ENCODE measurements at regions not wholly inside any gene's neighbourhood (a gene's known extent, or its start where the extent isn't known, plus 50 kb on each side); places are given as distances from the start of the nearest gene placed in this dataset.

GRCh38 chr6:166056637-166057036 lies 111.0 kb downstream of the TBXT start:
- in situ Hi-C loops (cut with MboI; ENCODE audit: low sequenced_read_pairs) (no loop called here), intact Hi-C loops (cut with micrococcal nuclease) (loop anchor here (5.0 kb wide), 1 partner anchor 39 kb away; no protein-coding TSS in a partner anchor), dilution Hi-C loops (cut with HindIII; ENCODE audit: low sequenced_read_pairs, unreplicated experiment) (no loop called here)
- Histone ChIP-seq H3K4me1 (ENCODE audit: control insufficient read depth, insufficient read depth, low read length) (no peaks in the 10 kb centered on the region; the same call in 1 of the 2 replicates), H2AFZ (replicated peaks; ENCODE audit: low read length, poor library complexity) (no peak overlapping the region), H3K27ac (ENCODE audit: insufficient read depth, low read length) (no peak overlapping the region), H3K23ac (ENCODE audit: low read depth, low read length) (no peak overlapping the region), H3K9me3 (ENCODE audit: control insufficient read depth, insufficient read depth, low read length) (peaks cover 6% of the 10 kb centered on the region), H4K5ac (ENCODE audit: low read depth, low read length) (no peak overlapping the region), H3K27me3 (ENCODE audit: control insufficient read depth, insufficient read depth, low read length) (peaks cover 2% of the 10 kb centered on the region; the same call in 1 of the 2 replicates), H3K18ac (ENCODE audit: low read depth, low read length) (no peak overlapping the region), H2BK20ac (ENCODE audit: low read depth, low read length) (no peak overlapping the region), H2BK120ac (ENCODE audit: low read depth, low read length) (no peak overlapping the region), H4K20me1 (ENCODE audit: insufficient read depth, low read length) (no peaks in the 10 kb centered on the region), H3K9ac (ENCODE audit: low read depth, low read length) (no peak overlapping the region), H4K91ac (ENCODE audit: insufficient read depth, low read depth, low read length) (no peak overlapping the region), H2BK15ac (ENCODE audit: low read depth, low read length) (no peak overlapping the region), H3K4me3 (ENCODE audit: insufficient read depth, low read depth, low read length) (no peak overlapping the region), H2BK5ac (ENCODE audit: low read depth, low read length, poor library complexity, severe bottlenecking) (no peak overlapping the region), H3K9me1 (ENCODE audit: insufficient read depth, low read length) (no peaks in the 10 kb centered on the region), H2AK5ac (ENCODE audit: low read depth, low read length) (no peak overlapping the region), H3K4ac (ENCODE audit: low read depth, low read length) (no peak overlapping the region), H3K36me3 (ENCODE audit: control insufficient read depth, insufficient read depth, low read length) (no peaks in the 10 kb centered on the region), H3K14ac (replicated peaks; ENCODE audit: low read depth, low read length) (no peak overlapping the region), H3K4me2 (ENCODE audit: low read depth, low read length) (no peak overlapping the region), H3K56ac (ENCODE audit: extremely low read depth, insufficient read depth, low read length) (no peak overlapping the region), H2AK9ac (replicated peaks; ENCODE audit: low read depth, low read length, poor library complexity) (no peak overlapping the region), H4K8ac (ENCODE audit: low read depth in 2 of 2, low read length in 2 of 2) (no peak overlapping the region), H3K79me1 (ENCODE audit: low read depth in 1 of 2, low read length in 2 of 2) (no peaks in the 10 kb centered on the region)
- BruUV-seq (replicated peaks), result no TSS peak
- POLR2A ChIA-PET (ENCODE audit: unreplicated experiment), result no interaction called here
- CTCF ChIA-PET, result no interaction called here
- peak; percentile 75 for ATAC-seq (ENCODE audit: low read depth)
- WGBS, 2 experiments (ENCODE audit: extremely low coverage in 2 of 2, insufficient read length in 1 of 2), result 94% methylated on average over 2 of the region's 4 CpGs; no CpG with 5 or more reads in 1 of the 2 experiments
- no peak for TF ChIP-seq FOS (IDR thresholded peaks at IDR 0.05; ENCODE audit: low read depth, low read length)
- no peak for TF ChIP-seq USF2 (IDR thresholded peaks at IDR 0.05; ENCODE audit: low read depth, low read length)
- no peak for TF ChIP-seq POLR2A (IDR thresholded peaks at IDR 0.05; ENCODE audit: low read depth, low read length)
- no peak for TF ChIP-seq CHD1 (IDR thresholded peaks at IDR 0.05; ENCODE audit: low read depth, low read length)
- TF ChIP-seq RFX5 (IDR thresholded peaks at IDR 0.05; ENCODE audit: low read depth, low read length), result no peak
- no peak for TF ChIP-seq RAD21 (IDR thresholded peaks at IDR 0.05; ENCODE audit: low read length)
- no peak for TF ChIP-seq ELK1 (IDR thresholded peaks at IDR 0.05; ENCODE audit: borderline replicate concordance, low read depth, low read length)
- TF ChIP-seq BHLHE40 (IDR thresholded peaks at IDR 0.05; ENCODE audit: low read depth, low read length), result no peak
- no peak for TF ChIP-seq CTCF (conservative IDR thresholded peaks at IDR 0.05; ENCODE audit: low read depth, low read length)
- no peak for TF ChIP-seq MAFK (IDR thresholded peaks at IDR 0.05; ENCODE audit: low read depth, low read length)
- no peak for TF ChIP-seq RCOR1 (IDR thresholded peaks at IDR 0.05; ENCODE audit: insufficient replicate concordance, low read length)
- no peak for TF ChIP-seq SMC3 (IDR thresholded peaks at IDR 0.05; ENCODE audit: low read depth, low read length)
- TF ChIP-seq CEBPB (IDR thresholded peaks at IDR 0.05; ENCODE audit: low read depth, low read length), result no peak
- TF ChIP-seq MXI1 (IDR thresholded peaks at IDR 0.05; ENCODE audit: borderline replicate concordance, low read depth, low read length), result no peak
- DNase-seq, result peak; percentile 70
